Transverse colon (tissue), 4 donors: ENCODE measurements at regions not wholly inside any gene's neighbourhood (a gene's known extent, or its start where the extent isn't known, plus 50 kb on each side); places are given as distances from the start of the nearest gene placed in this dataset.

Experiments
- DNase-seq: peaks from one replicate; pipeline ENCODE4 v3.0.0-alpha.2; 2019
- H3K27ac ChIP-seq, 4 donors: fragments of 200-600 bp; sonication (generic); 2 replicates each; pipeline ENCODE4 v1.5.1; 2016 to 2018; ENCODE audit warnings: inconsistent platforms in 4 of 4
- H3K27me3 ChIP-seq: fragments of 200-600 bp; sonication (generic); 2 replicates; pipeline ENCODE4 v1.5.1; 2017; ENCODE audit warnings: inconsistent platforms
- H3K36me3 ChIP-seq, 4 donors: fragments of 200-600 bp; sonication (generic); 2 replicates each; pipeline ENCODE4 v1.5.1; 2017 to 2019; ENCODE audit warnings: inconsistent platforms in 4 of 4
- H3K4me1 ChIP-seq, 4 donors: fragments of 200-600 bp; sonication (generic); 2 replicates each; pipeline ENCODE4 v1.5.1; 2017 to 2020; ENCODE audit warnings: inconsistent platforms in 4 of 4
- H3K4me3 ChIP-seq, 4 donors: fragments of 200-600 bp; sonication (generic); 1 replicate in 1 of 4; 2 replicates in 3 of 4; pipeline versions ENCODE4 v1.5.1 to v1.6.1; 2017 to 2019; ENCODE audit warnings: inconsistent platforms in 4 of 4
- H3K9me3 ChIP-seq, 2 donors: fragments of 200-600 bp; sonication (generic); 2 replicates each; pipeline ENCODE4 v1.5.1; 2017 to 2019; ENCODE audit warnings: inconsistent platforms in 2 of 2
- CTCF ChIP-seq, 5 experiments: fragments of 200-600 bp in 3 of 5; fragments of 450-650 bp in 2 of 5; sonication (generic) in 3 of 5; IDR thresholded peaks; 1 replicate in 2 of 5; 2 replicates in 3 of 5; pipeline ENCODE4 v1.5.1; 2016 to 2017; ENCODE audit warnings: antibody characterized with exemption in 5 of 5, inconsistent platforms in 3 of 5, mild to moderate bottlenecking in 2 of 5, moderate library complexity in 1 of 5
- EP300 ChIP-seq: sonication (generic); formaldehyde crosslinking; IDR thresholded peaks from one replicate; pipeline ENCODE4 v1.6.1; 2017; ENCODE audit warnings: antibody characterized with exemption, low read depth
- POLR2A ChIP-seq: fragments of 450-650 bp; IDR thresholded peaks from one replicate; pipeline ENCODE4 v1.6.1; 2016; ENCODE audit warnings: antibody characterized with exemption, mild to moderate bottlenecking, moderate library complexity
- POLR2AphosphoS5 ChIP-seq, 3 donors: sonication (generic); formaldehyde crosslinking; IDR thresholded peaks; one replicate each; pipeline ENCODE4 v1.6.1; 2016; ENCODE audit warnings: antibody characterized with exemption in 3 of 3
- WGBS, 2 donors: methylation state at CpG; one replicate each; pipeline ENCODE4 v1.1.5; 2018; ENCODE audit warnings: low coverage in 1 of 2; 5-methylcytosine and 5-hydroxymethylcytosine counted together
- in situ Hi-C, 4 donors: fragments of 200-750 bp; cut with MboI; loops; one replicate each; pipeline versions ENCODE4 v1.15.0 to v1.15.1; 2017; ENCODE audit warnings: low sequenced_read_pairs in 3 of 4, low pct_ligation_motif_present in 1 of 4, low pct_unique_long_range_greater_than_20kb in 1 of 4
- intact Hi-C: fragments of 100-400 bp; cut with DNase I; formaldehyde crosslinking; loops from one replicate; pipeline ENCODE4 v1.15.1; 2023; ENCODE audit warnings: low total_unique reads

DNA sequence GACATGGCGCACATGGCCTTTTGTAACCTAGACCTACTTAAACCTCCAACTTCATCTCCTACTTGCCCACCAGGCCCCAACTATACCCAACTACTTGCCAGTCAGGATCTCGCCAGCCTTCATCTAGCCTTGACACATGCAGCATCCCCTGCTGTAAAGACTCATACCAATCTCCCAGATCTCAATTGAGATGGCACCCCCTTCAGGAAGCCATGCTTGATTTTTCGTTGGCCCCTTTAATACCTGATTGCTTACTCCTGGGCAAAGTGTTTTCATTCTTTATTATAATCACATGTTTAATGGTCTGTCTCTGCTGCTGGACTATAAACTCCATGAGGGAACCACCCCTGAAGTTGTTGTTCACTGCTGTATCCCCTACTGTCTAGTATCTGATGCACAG, 150.8 kb downstream of the SOX2 start:
- Histone ChIP-seq H3K27ac (no peak overlapping the region), H3K36me3 (no peaks in the 10 kb centered on the region)
- intact Hi-C loops, result no loop called here

GRCh38 chr3:181868576-181869082, 156.9 kb downstream of the SOX2 start:
- WGBS, 2 donors, result 68 to 69% methylated on average over 2 to 4 of the region's 4 CpGs
- Histone ChIP-seq H3K36me3 (no peaks in the 10 kb centered on the region), H3K9me3 (no peaks in the 10 kb centered on the region), H3K4me3 (no peak overlapping the region), H3K4me1 (no peaks in the 10 kb centered on the region), H3K27ac (no peak overlapping the region), H3K27me3 (no peaks in the 10 kb centered on the region)
- TF ChIP-seq EP300, result no peak
- TF ChIP-seq POLR2A, result no peak
- no peak for TF ChIP-seq POLR2AphosphoS5 (IDR thresholded peaks at IDR 0.05)
- no peak for TF ChIP-seq CTCF (IDR thresholded peaks at IDR 0.05)
- in situ Hi-C loops, result no loop called here
- DNase-seq, result no peak
- intact Hi-C loops, result no loop called here

More for the DNA sequence above, 150.8 kb downstream of the SOX2 start:
- H3K9me3 ChIP-seq, result no peaks in the 10 kb centered on the region
- no peak for TF ChIP-seq POLR2A
- TF ChIP-seq POLR2AphosphoS5 (IDR thresholded peaks at IDR 0.05), result no peak
- no peak for TF ChIP-seq CTCF (IDR thresholded peaks at IDR 0.05)
- TF ChIP-seq EP300, result no peak
- H3K27me3 ChIP-seq, result no peaks in the 10 kb centered on the region
- no peak overlapping the region for H3K4me3 ChIP-seq
- in situ Hi-C loops, result no loop called here
- DNase-seq, result no peak
- 70 to 83% methylated on average over 3 of the region's 3 CpGs for WGBS, 2 donors
- H3K4me1 ChIP-seq, result no peaks in the 10 kb centered on the region

- DNase-seq, result no peak
Measured at GRCh38 chr3:181872887-181873286, 161.2 kb downstream of the SOX2 start.

GRCh38 chr3:181879926-181880325, 168.2 kb downstream of the SOX2 start:
- in situ Hi-C loops, result no loop called here
- TF ChIP-seq POLR2AphosphoS5 (IDR thresholded peaks at IDR 0.05), result no peak
- no peak for TF ChIP-seq EP300
- TF ChIP-seq CTCF (IDR thresholded peaks at IDR 0.05), result no peak
- TF ChIP-seq POLR2A, result no peak
- 74 to 82% methylated on average over 1 of the region's 1 CpG for WGBS, 2 donors
- Histone ChIP-seq H3K27ac (no peak overlapping the region), H3K27me3 (no peaks in the 10 kb centered on the region), H3K4me3 (no peak overlapping the region), H3K4me1 (no peaks in the 10 kb centered on the region), H3K9me3 (no peaks in the 10 kb centered on the region), H3K36me3 (no peaks in the 10 kb centered on the region)
- intact Hi-C loops, result no loop called here
- no peak for DNase-seq

More at GRCh38 chr3:181872887-181873286, 161.2 kb downstream of the SOX2 start:
- no peaks in the 10 kb centered on the region for H3K9me3 ChIP-seq
- no peak for TF ChIP-seq CTCF (IDR thresholded peaks at IDR 0.05)
- TF ChIP-seq EP300, result no peak
- no peak for TF ChIP-seq POLR2A
- TF ChIP-seq POLR2AphosphoS5 (IDR thresholded peaks at IDR 0.05), result no peak
- no peaks in the 10 kb centered on the region for H3K27me3 ChIP-seq
- no peaks in the 10 kb centered on the region for H3K36me3 ChIP-seq
- intact Hi-C loops, result no loop called here
- no peak overlapping the region for H3K4me3 ChIP-seq
- H3K4me1 ChIP-seq, result no peaks in the 10 kb centered on the region
- H3K27ac ChIP-seq, result no peak overlapping the region
- in situ Hi-C loops, result no loop called here
- WGBS, 2 donors, result 71 to 100% methylated on average over 1 of the region's 1 CpG
